ENCODE measurements at regions not wholly inside any gene's neighbourhood (a gene's known extent, or its start where the extent isn't known, plus 50 kb on each side); places are given as distances from the start of the nearest gene placed in this dataset.

DNA sequence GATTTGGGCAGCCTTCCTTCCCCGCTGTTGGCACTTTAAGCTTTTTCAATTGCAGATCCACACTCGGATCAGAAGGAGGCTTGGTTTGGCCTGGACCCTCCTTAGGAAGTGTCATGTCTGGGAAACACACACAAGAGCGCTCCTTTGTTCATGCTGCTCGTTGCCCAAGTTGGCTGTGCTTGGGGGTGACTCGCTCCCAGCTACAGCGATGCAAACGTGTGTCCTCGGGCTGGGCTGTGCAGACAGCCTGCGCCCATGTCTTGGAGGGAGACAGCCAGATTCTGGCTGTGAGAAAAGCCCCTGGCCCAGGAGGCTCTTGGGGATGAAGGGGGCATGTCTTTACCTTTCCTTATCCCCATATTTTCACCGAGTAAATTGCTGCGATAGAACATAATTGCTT is 665.6 kb upstream of the EEF2KMT start:
- intact Hi-C loops (cut with DNase I), result no loop called here
- TF ChIP-seq, protein P1, sequence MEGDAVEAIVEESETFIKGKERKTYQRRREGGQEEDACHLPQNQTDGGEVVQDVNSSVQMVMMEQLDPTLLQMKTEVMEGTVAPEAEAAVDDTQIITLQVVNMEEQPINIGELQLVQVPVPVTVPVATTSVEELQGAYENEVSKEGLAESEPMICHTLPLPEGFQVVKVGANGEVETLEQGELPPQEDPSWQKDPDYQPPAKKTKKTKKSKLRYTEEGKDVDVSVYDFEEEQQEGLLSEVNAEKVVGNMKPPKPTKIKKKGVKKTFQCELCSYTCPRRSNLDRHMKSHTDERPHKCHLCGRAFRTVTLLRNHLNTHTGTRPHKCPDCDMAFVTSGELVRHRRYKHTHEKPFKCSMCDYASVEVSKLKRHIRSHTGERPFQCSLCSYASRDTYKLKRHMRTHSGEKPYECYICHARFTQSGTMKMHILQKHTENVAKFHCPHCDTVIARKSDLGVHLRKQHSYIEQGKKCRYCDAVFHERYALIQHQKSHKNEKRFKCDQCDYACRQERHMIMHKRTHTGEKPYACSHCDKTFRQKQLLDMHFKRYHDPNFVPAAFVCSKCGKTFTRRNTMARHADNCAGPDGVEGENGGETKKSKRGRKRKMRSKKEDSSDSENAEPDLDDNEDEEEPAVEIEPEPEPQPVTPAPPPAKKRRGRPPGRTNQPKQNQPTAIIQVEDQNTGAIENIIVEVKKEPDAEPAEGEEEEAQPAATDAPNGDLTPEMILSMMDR (IDR thresholded peaks at IDR 0.05), result no peak
- TF ChIP-seq POLR2A (IDR thresholded peaks at IDR 0.05) (no peak), POLR2AphosphoS5 (IDR thresholded peaks at IDR 0.05) (no peak)
- no peak for DNase-seq (ENCODE audit: low spot score)
- 71% methylated on average over 11 of the region's 11 CpGs for WGBS
- H3K4me1 ChIP-seq (replicated peaks), result no peaks in the 10 kb centered on the region
- no peak overlapping the region for H3K4me3 ChIP-seq
- H3K9me3 ChIP-seq, result no peaks in the 10 kb centered on the region
- H3K27me3 ChIP-seq (replicated peaks; ENCODE audit: insufficient read depth), result no peaks in the 10 kb centered on the region
- no peak overlapping the region for H3K27ac ChIP-seq
- H3K36me3 ChIP-seq, result no peaks in the 10 kb centered on the region

- DNase-seq (ENCODE audit: low spot score), result no peak
- TF ChIP-seq, protein P1 (IDR thresholded peaks at IDR 0.05), result no peak
- TF ChIP-seq POLR2A (IDR thresholded peaks at IDR 0.05), result no peak
- TF ChIP-seq POLR2AphosphoS5 (IDR thresholded peaks at IDR 0.05), result no peak
- Histone ChIP-seq H3K9me3 (no peaks in the 10 kb centered on the region), H3K27me3 (replicated peaks; ENCODE audit: insufficient read depth) (no peaks in the 10 kb centered on the region), H3K36me3 (no peaks in the 10 kb centered on the region), H3K27ac (no peak overlapping the region), H3K4me3 (no peak overlapping the region), H3K4me1 (replicated peaks) (no peaks in the 10 kb centered on the region)
- 69% methylated on average over 10 of the region's 10 CpGs for WGBS
- intact Hi-C loops (cut with DNase I), result no loop called here
These were observed 664.8 kb upstream of the EEF2KMT start for GRCh38 chr16:5762362-5762761.

- WGBS, result 74% methylated on average over 2 of the region's 2 CpGs
- Histone ChIP-seq H3K27me3 (replicated peaks; ENCODE audit: insufficient read depth) (no peaks in the 10 kb centered on the region), H3K4me1 (replicated peaks) (no peaks in the 10 kb centered on the region), H3K27ac (no peak overlapping the region), H3K36me3 (no peaks in the 10 kb centered on the region), H3K9me3 (no peaks in the 10 kb centered on the region), H3K4me3 (no peak overlapping the region)
- no peak for DNase-seq (ENCODE audit: low spot score)
- TF ChIP-seq POLR2AphosphoS5 (IDR thresholded peaks at IDR 0.05), result no peak
- intact Hi-C loops (cut with DNase I), result no loop called here
These were observed 664.0 kb upstream of the EEF2KMT start for GRCh38 chr16:5761592-5761991.

DNA sequence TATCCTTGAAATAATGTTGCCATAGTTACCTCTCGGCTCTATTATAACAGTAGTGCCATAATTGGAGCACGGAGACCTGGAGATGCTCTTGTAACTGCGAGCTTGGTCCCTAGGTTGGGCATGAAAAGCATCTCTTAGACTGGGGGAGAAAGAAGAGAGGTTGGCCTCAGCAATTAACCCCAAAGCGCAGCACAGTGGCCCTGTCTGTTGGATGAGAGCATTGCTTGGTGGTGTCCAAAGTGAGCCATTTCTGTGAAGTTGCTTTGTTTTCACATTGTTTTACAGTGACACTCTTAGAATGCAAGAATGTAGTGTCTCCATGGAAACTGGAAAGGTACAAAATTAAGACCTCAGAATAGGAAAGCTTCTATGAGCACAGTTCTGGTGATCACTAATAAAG is 660.7 kb upstream of the EEF2KMT start:
- Histone ChIP-seq H3K27me3 (replicated peaks; ENCODE audit: insufficient read depth) (no peaks in the 10 kb centered on the region), H3K4me3 (no peak overlapping the region), H3K9me3 (no peaks in the 10 kb centered on the region), H3K27ac (no peak overlapping the region), H3K36me3 (no peaks in the 10 kb centered on the region), H3K4me1 (replicated peaks) (no peaks in the 10 kb centered on the region)
- 82% methylated on average over 4 of the region's 4 CpGs for WGBS
- no peak for DNase-seq (ENCODE audit: low spot score)
- intact Hi-C loops (cut with DNase I), result no loop called here
- TF ChIP-seq POLR2A (IDR thresholded peaks at IDR 0.05), result no peak
- TF ChIP-seq, protein P1 (IDR thresholded peaks at IDR 0.05), result no peak
- no peak for TF ChIP-seq POLR2AphosphoS5 (IDR thresholded peaks at IDR 0.05)

DNA sequence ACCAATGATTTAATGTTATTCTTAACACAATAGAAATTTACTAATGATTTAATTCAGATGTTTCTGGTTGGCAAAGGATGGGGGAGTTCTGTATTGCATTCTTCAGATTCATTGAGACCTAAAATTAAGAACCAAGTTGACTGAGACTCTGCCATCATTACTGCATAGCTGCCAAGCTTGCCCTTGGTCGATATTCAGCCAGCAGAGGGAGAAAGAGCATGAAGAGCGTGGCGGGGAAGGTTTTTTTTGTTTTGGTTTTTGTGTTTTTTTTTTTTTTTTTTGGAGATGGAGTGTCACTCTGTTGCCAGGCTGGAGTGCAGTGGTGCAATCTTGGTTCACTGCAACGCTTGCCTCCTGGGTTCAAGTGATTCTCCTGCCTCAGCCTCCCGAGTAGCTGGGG is 659.4 kb upstream of the EEF2KMT start:
- Histone ChIP-seq H3K4me1 (replicated peaks) (no peaks in the 10 kb centered on the region), H3K27me3 (replicated peaks; ENCODE audit: insufficient read depth) (no peaks in the 10 kb centered on the region), H3K27ac (no peak overlapping the region), H3K9me3 (no peaks in the 10 kb centered on the region), H3K36me3 (no peaks in the 10 kb centered on the region), H3K4me3 (no peak overlapping the region)
- intact Hi-C loops (cut with DNase I), result no loop called here
- 61% methylated on average over 5 of the region's 5 CpGs for WGBS
- TF ChIP-seq, protein P1 (IDR thresholded peaks at IDR 0.05), result no peak
- TF ChIP-seq POLR2AphosphoS5 (IDR thresholded peaks at IDR 0.05), result no peak
- no peak for TF ChIP-seq POLR2A (IDR thresholded peaks at IDR 0.05)
- DNase-seq (ENCODE audit: low spot score), result no peak
